Endothelial cell (in vitro differentiated cells): ENCODE measurements at regions not wholly inside any gene's neighbourhood (a gene's known extent, or its start where the extent isn't known, plus 50 kb on each side); places are given as distances from the start of the nearest gene placed in this dataset.

Experiments
- DNase-seq: peaks from one replicate; pipeline ENCODE4 v3.0.0; 2021; ENCODE audit warnings: low spot score
- H3K27ac Mint-ChIP-seq: one replicate; pipeline ENCODE4 v1.8.0; 2021; ENCODE audit warnings: mixed read lengths, inconsistent platforms; ENCODE audit not compliant: unreplicated experiment
- H3K27me3 Mint-ChIP-seq: one replicate; pipeline ENCODE4 v1.8.0; 2021; ENCODE audit warnings: mild to moderate bottlenecking, moderate library complexity, mixed read lengths, inconsistent platforms; ENCODE audit not compliant: unreplicated experiment
- H3K36me3 Mint-ChIP-seq: one replicate; pipeline ENCODE4 v1.8.0; 2021; ENCODE audit warnings: mild to moderate bottlenecking, low read depth, mixed read lengths, inconsistent platforms; ENCODE audit not compliant: unreplicated experiment
- H3K4me1 Mint-ChIP-seq: one replicate; pipeline ENCODE4 v1.8.0; 2021; ENCODE audit warnings: mild to moderate bottlenecking, mixed read lengths, inconsistent platforms; ENCODE audit not compliant: unreplicated experiment
- H3K4me3 Mint-ChIP-seq: one replicate; pipeline ENCODE4 v1.8.0; 2021; ENCODE audit warnings: mild to moderate bottlenecking, mixed read lengths, inconsistent platforms; ENCODE audit not compliant: unreplicated experiment
- H3K9me3 Mint-ChIP-seq: one replicate; pipeline ENCODE4 v1.8.0; 2021; ENCODE audit warnings: mixed read lengths, inconsistent platforms; ENCODE audit not compliant: unreplicated experiment
- CTCF ChIP-seq: fragments of 200-600 bp; sonication (generic); IDR thresholded peaks from one replicate; pipeline ENCODE4 v1.5.0; 2021; ENCODE audit warnings: antibody characterized with exemption; ENCODE audit not compliant: unreplicated experiment

DNA sequence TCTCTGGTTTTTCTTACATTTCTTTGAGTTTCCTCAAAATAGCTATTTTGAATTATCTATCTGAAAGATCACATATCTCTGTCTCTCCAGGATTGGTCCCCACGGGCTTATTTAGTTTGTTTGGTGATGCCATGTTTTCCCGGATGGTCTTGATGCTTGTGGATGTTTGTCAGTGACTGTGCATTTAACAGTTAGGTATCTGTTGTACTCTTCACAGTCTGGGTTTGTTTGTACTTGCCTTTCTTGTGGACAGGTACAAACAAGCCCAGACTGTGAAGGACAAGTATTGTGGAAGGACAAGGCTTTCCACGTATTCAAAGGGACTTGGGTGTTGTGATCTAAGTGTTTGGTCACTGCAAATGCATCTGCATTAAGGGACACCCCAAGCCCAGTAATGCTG, 49.9 kb upstream of the TOP1 start:
- Mint-ChIP-seq H3K36me3 (no peaks in the 10 kb centered on the region), H3K27me3 (no peaks in the 10 kb centered on the region), H3K4me3 (no peak overlapping the region), H3K27ac (no peak overlapping the region), H3K9me3 (no peaks in the 10 kb centered on the region), H3K4me1 (no peaks in the 10 kb centered on the region)
- DNase-seq = no peak
- TF ChIP-seq CTCF = no peak
